Activated naive CD8-positive, alpha-beta T cell treated with anti-CD3 and anti-CD28 coated beads for 36 hours (primary cell): ENCODE measurements at regions not wholly inside any gene's neighbourhood (a gene's known extent, or its start where the extent isn't known, plus 50 kb on each side); places are given as distances from the start of the nearest gene placed in this dataset.
"Not testable (repeated sequence)": the region's sequence is repeated elsewhere in the genome, so short reads cannot be mapped to it uniquely, and the experiment has no call there.

Source experiments
- DNase-seq: peaks from one replicate; pipeline ENCODE4 v3.0.0; 2021
- H3K27ac Mint-ChIP-seq: one replicate; pipeline ENCODE4 v1.8.0; 2022; ENCODE audit warnings: mild to moderate bottlenecking, moderate library complexity, mixed read lengths
- H3K27me3 Mint-ChIP-seq: one replicate; pipeline ENCODE4 v1.8.0; 2022; ENCODE audit warnings: mild to moderate bottlenecking, mixed read lengths
- H3K36me3 Mint-ChIP-seq: one replicate; pipeline ENCODE4 v1.8.0; 2021; ENCODE audit warnings: mild to moderate bottlenecking, mixed read lengths
- H3K4me1 Mint-ChIP-seq: one replicate; pipeline ENCODE4 v1.8.0; 2021; ENCODE audit warnings: mixed read lengths
- H3K4me3 Mint-ChIP-seq: one replicate; pipeline ENCODE4 v1.8.0; 2022; ENCODE audit warnings: mild to moderate bottlenecking, moderate library complexity, mixed read lengths
- H3K9me3 Mint-ChIP-seq: one replicate; pipeline ENCODE4 v1.8.0; 2022; ENCODE audit warnings: mixed read lengths

- Mint-ChIP-seq H3K9me3 (no peaks in the 10 kb centered on the region), H3K4me3 (no peak overlapping the region), H3K36me3 (no peaks in the 10 kb centered on the region), H3K27ac (no peak overlapping the region), H3K27me3 (peaks cover 4% of the 10 kb centered on the region), H3K4me1 (peaks cover 2% of the 10 kb centered on the region)
- no peak for DNase-seq
Observed at GRCh38 chr15:50857763-50858162, 50.7 kb upstream of the AP4E1 start.

DNA sequence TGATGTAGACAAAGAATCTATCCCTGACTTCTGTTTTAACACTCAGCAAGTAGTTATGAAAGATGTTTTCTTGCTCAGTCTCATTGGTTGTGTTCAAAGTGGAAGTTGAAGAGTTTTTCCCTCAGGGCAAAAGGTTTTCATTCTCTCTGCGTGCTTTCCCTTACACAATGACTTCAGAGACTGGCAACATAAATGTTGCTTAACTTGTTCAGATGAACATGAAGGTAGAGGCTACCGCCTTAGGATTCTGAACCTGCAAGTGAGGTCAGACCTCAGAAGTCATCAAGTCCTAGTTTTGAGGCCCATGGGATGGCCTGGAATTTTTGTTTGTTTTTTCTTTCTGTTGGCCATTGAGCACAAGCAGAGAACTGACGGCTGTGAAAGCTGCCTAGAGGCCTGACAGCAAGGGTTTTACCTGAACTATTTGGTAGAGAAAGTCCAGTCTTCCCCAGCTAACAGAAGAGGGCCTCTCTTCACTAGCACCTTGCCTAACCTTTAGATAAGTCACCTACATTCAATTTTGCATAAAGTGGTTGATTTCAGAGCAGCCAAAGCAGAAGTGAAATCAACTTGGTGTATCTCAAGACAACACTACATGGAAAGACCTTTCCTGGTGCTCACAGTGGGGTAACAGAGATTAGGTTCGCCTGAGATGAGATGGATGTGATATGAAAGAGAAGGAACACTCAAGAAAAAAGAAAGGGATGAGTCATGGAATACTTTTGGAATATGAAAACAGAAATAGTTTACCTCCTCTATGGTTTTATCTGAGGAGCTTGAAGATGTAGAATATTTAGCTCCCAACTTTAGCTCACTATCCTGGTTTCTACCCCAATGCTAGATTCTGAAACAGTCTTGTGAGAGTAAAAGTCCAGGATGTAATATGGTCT lies 53.6 kb upstream of the AP4E1 start:
- no peak for DNase-seq
- Mint-ChIP-seq H3K4me3 (no peak overlapping the region), H3K27ac (no peak overlapping the region), H3K36me3 (no peaks in the 10 kb centered on the region), H3K9me3 (no peaks in the 10 kb centered on the region), H3K4me1 (peaks cover 2% of the 10 kb centered on the region), H3K27me3 (peaks cover 4% of the 10 kb centered on the region)

DNA sequence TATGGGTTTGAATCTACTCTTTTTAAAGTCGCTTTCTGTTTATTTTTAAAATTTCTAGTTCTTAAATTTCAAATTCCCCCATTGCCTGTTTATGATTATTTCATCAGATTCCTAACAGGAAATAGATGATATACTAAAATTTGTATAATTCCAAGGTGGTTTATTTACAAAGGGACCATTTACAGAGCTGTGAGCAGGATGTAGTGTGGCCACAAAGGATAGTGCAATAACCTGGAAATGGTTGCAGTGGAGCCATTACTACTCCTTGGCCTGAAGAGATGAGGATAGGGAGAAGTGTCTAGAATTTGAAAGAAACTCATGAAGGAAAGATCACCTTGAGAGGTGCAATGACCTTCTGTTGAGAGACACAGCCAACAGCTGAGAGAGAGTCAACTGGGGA lies 58.5 kb upstream of the AP4E1 start:
- Mint-ChIP-seq H3K4me1 (peaks cover under 1% of the 10 kb centered on the region), H3K27me3 (no peaks in the 10 kb centered on the region), H3K36me3 (no peaks in the 10 kb centered on the region), H3K9me3 (no peaks in the 10 kb centered on the region), H3K4me3 (no peak overlapping the region), H3K27ac (no peak overlapping the region)
- DNase-seq: no peak

DNA sequence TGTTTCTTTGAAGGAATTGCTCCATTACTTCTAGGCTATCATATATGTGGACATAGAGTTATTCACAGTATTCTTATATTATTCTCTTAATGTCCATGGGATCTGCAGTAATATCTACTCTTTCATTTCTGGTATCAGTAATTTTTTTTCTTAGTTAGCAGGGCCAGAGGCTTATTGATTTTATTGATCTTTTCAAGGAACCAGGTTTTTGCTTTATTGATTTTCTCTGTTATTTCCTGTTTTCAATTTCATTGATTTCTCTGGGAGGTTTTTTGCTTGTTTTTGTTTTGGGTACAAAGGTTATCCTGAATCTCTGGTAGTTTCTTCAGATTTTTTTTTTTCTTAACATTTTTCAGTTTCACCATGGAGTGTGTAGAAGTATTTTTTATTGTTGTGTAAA lies 60.1 kb upstream of the AP4E1 start:
- no peak for DNase-seq
- Mint-ChIP-seq H3K27ac (no peak overlapping the region), H3K9me3 (peaks cover 5% of the 10 kb centered on the region), H3K4me3 (no peak overlapping the region), H3K36me3 (peaks cover 2% of the 10 kb centered on the region), H3K4me1 (no peaks in the 10 kb centered on the region), H3K27me3 (no peaks in the 10 kb centered on the region)

GRCh38 chr15:50845181-50845580 lies 63.3 kb upstream of the AP4E1 start:
- not testable (repeated sequence) for H3K27me3 Mint-ChIP-seq, H3K27ac Mint-ChIP-seq, H3K9me3 Mint-ChIP-seq, DNase-seq, H3K4me1 Mint-ChIP-seq, H3K4me3 Mint-ChIP-seq, H3K36me3 Mint-ChIP-seq

DNA sequence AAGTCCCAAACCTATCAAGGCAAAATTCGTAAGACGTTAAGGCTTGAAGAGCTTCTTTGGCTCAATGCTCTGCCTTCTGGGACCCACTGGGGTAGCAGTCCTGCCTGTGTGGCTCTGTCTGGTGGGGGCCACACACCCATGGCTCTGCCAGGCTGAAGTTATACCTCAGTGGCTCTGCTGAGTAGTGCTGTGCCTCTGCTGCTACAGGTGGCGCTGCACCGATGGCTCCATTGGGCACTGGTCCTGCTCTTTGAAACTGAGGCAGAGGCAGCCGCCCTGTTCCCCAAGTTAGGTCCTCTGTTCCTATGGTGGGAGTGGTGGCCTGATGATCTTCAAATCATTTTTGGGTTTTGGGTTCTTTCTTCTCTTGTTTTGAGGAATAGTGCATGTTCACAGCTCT lies 68.0 kb upstream of the AP4E1 start:
- no peak for DNase-seq
- Mint-ChIP-seq H3K27me3 (peaks cover 4% of the 10 kb centered on the region), H3K4me1 (no peaks in the 10 kb centered on the region), H3K27ac (no peak overlapping the region), H3K4me3 (no peak overlapping the region), H3K9me3 (peaks cover 5% of the 10 kb centered on the region), H3K36me3 (peaks cover 2% of the 10 kb centered on the region)

GRCh38 chr15:50837256-50837770 lies 71.2 kb upstream of the AP4E1 start:
- Mint-ChIP-seq H3K27ac (no peak overlapping the region), H3K9me3 (no peaks in the 10 kb centered on the region), H3K4me3 (no peak overlapping the region), H3K36me3 (no peaks in the 10 kb centered on the region), H3K27me3 (peaks cover 4% of the 10 kb centered on the region), H3K4me1 (no peaks in the 10 kb centered on the region)
- DNase-seq: no peak

DNA sequence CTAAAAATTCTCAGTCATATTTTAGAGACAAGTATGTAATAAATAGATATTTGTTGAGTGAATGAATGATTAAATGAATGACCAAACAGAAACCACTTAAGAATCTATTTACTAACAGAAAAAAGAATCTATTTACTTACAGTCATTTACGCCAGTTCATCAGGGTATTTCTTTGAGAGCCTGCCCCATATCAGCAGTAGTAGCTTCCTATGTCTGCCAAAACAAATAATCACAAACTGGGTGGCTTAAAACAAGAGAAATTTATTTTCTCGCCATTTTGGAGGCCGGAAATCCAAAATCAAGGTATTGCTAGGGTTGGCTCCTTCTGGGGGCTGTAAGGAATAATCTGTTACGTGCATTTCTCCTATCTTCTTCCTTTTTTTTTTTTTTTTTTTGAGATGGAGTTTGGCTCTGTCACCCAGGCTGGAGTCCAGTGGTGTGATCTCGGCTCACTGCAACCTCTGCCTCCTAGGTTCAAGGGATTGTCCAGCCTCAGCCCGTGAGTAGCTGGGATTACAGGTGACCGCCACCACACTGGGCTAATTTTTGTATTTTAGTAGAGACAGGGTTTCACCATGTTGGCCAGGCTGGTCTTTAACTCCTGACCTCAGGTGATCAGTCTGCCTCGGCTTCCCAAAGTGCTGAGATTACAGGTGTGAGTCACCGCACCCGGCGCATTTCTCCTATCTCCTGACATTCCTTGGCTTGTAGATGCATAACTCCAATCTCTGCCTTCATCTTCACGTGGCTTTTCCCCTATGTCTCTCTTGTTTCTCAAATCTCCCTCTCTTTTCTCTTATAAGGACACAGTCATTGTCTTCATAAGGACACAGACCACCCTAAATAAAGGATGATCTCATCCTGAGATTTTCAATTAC lies 65.2 kb upstream of the SPPL2A start:
- DNase-seq: no peak
- no peak overlapping the region for H3K4me3 Mint-ChIP-seq
- peak overlapping the region; percentile 0 for H3K27ac Mint-ChIP-seq
- H3K36me3 Mint-ChIP-seq: no peaks in the 10 kb centered on the region
- H3K4me1 Mint-ChIP-seq: peaks cover 3% of the 10 kb centered on the region
- H3K9me3 Mint-ChIP-seq: no peaks in the 10 kb centered on the region
- H3K27me3 Mint-ChIP-seq: peaks cover 5% of the 10 kb centered on the region

- DNase-seq: no peak
- peaks cover 5% of the 10 kb centered on the region for H3K27me3 Mint-ChIP-seq
- no peaks in the 10 kb centered on the region for H3K9me3 Mint-ChIP-seq
- H3K4me1 Mint-ChIP-seq: peaks cover 3% of the 10 kb centered on the region
- H3K27ac Mint-ChIP-seq: no peak overlapping the region
- H3K36me3 Mint-ChIP-seq: no peaks in the 10 kb centered on the region
- H3K4me3 Mint-ChIP-seq: no peak overlapping the region
Observed at GRCh38 chr15:50828610-50829206, 63.2 kb upstream of the SPPL2A start.

DNA sequence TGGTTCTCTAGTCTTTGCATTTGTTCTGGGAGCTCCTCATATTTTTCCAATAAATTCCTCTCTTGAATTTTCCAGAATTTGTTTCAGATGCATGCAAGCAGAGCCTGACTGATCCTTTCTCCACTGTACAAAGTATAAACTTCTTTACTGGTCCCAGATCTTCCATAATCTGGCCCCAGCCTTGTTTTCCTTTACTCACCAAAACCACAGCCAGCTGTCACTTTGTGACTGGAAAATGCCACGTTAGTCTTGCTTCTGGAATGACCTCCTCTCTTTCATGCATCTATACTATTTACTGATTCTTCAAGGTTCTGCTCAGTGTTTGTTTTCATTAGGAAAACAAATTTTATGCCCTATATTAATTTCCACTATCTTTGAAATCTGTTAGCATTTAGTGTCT lies 60.4 kb upstream of the SPPL2A start:
- Mint-ChIP-seq H3K36me3 (no peaks in the 10 kb centered on the region), H3K4me1 (no peaks in the 10 kb centered on the region), H3K27me3 (peaks cover 5% of the 10 kb centered on the region), H3K4me3 (no peak overlapping the region), H3K9me3 (no peaks in the 10 kb centered on the region), H3K27ac (no peak overlapping the region)
- no peak for DNase-seq

DNA sequence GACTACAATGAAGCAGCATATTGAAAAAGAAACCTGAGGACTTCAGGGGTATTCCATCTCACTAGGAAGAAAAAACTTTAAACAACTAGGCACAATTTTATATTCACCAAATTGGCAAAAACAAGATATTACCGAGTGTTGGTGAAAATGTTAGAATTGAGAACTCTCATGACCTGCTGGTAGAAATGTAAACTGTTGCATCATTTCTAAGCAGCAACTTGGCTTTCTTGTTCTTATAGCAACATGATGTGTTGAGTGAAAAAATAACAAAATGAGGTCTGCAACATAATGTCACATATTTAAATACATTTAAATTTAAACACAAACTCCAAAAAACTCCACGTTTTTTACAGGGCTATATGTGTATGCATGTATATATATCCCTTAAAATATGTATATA lies 59.0 kb upstream of the SPPL2A start:
- H3K4me3 Mint-ChIP-seq: no peak overlapping the region
- no peak for DNase-seq
- H3K4me1 Mint-ChIP-seq: no peaks in the 10 kb centered on the region
- no peak overlapping the region for H3K27ac Mint-ChIP-seq
- H3K9me3 Mint-ChIP-seq: no peaks in the 10 kb centered on the region
- no peaks in the 10 kb centered on the region for H3K36me3 Mint-ChIP-seq
- H3K27me3 Mint-ChIP-seq: peaks cover 5% of the 10 kb centered on the region

GRCh38 chr15:50823281-50823680 lies 57.8 kb upstream of the SPPL2A start:
- Mint-ChIP-seq H3K27me3 (no peaks in the 10 kb centered on the region), H3K36me3 (no peaks in the 10 kb centered on the region), H3K4me1 (no peaks in the 10 kb centered on the region), H3K4me3 (no peak overlapping the region), H3K27ac (no peak overlapping the region), H3K9me3 (no peaks in the 10 kb centered on the region)
- DNase-seq: no peak

DNA sequence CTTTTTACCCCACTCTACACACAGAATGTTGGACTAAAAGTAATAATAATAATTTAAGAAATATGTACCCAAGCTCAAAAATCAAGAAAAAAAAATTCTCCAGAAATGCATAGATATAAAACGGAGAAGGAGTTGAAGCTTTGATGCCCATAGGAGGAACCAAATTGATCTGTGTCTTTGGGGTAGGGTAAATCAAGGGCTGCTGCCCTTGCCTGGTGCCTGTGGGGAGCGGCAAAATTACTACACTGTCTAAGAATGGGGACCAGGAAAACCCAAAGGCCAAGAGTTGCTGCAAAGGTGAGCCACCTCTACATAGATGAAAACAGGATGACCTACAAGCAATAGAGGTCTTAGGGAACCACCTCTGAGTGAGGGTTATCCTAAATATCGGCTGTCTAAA lies 56.0 kb upstream of the SPPL2A start:
- Mint-ChIP-seq H3K4me3 (no peak overlapping the region), H3K27ac (no peak overlapping the region)

GRCh38 chr15:50820808-50821382 lies 55.4 kb upstream of the SPPL2A start:
- DNase-seq: no peak
- Mint-ChIP-seq H3K4me3 (no peak overlapping the region), H3K27me3 (no peaks in the 10 kb centered on the region), H3K4me1 (no peaks in the 10 kb centered on the region), H3K9me3 (no peaks in the 10 kb centered on the region), H3K36me3 (no peaks in the 10 kb centered on the region), H3K27ac (no peak overlapping the region)

More for the DNA sequence above, 56.0 kb upstream of the SPPL2A start:
- DNase-seq: no peak
- H3K4me1 Mint-ChIP-seq: no peaks in the 10 kb centered on the region
- H3K9me3 Mint-ChIP-seq: no peaks in the 10 kb centered on the region
- no peaks in the 10 kb centered on the region for H3K36me3 Mint-ChIP-seq
- no peaks in the 10 kb centered on the region for H3K27me3 Mint-ChIP-seq

DNA sequence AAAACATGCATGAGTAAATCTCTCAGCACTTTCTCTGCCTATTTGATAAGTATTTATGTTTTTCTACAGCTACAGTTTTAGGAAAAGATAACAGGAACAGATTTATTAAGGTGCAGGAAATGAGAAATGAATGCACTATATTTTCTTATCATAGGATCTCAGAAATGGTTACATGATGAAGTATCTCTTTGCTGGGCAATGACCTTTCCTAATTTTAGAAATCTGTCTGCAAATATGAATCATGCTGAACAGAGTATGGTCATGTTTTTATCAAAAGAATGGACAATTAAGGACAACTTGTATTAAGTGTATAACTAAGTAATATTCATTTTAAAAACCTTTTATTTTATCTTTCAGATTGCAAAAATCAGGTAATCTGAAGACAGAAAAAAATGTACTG lies 53.8 kb upstream of the SPPL2A start:
- H3K36me3 Mint-ChIP-seq: no peaks in the 10 kb centered on the region
- no peak overlapping the region for H3K4me3 Mint-ChIP-seq
- H3K27me3 Mint-ChIP-seq: peaks cover 3% of the 10 kb centered on the region
- no peaks in the 10 kb centered on the region for H3K9me3 Mint-ChIP-seq
- H3K4me1 Mint-ChIP-seq: no peaks in the 10 kb centered on the region
- no peak for DNase-seq
- H3K27ac Mint-ChIP-seq: no peak overlapping the region
